ENCODE measurements at regions not wholly inside any gene's neighbourhood (a gene's known extent, or its start where the extent isn't known, plus 50 kb on each side); places are given as distances from the start of the nearest gene placed in this dataset.
A peak's percentile ranks its signal among the peaks of the same experiment; 100 is the strongest.

- DNase-seq: no peak
These were observed 355.6 kb downstream of the PRDM2 start for GRCh38 chr1:14055442-14056223.

GRCh38 chr1:14057640-14058039 is 357.7 kb downstream of the PRDM2 start:
- DNase-seq: no peak

GRCh38 chr1:14061204-14061603 is 361.2 kb downstream of the PRDM2 start:
- DNase-seq: no peak

- DNase-seq: no peak
These were observed 361.7 kb downstream of the PRDM2 start for GRCh38 chr1:14061722-14062121.

- no peak for DNase-seq
These were observed 362.7 kb downstream of the PRDM2 start for GRCh38 chr1:14062669-14063068.

- no peak for DNase-seq
These were observed 364.9 kb downstream of the PRDM2 start for GRCh38 chr1:14064649-14065442.

GRCh38 chr1:14065486-14065885 is 365.5 kb downstream of the PRDM2 start:
- no peak for DNase-seq

GRCh38 chr1:14067036-14067435 is 367.0 kb downstream of the PRDM2 start:
- no peak for DNase-seq

GRCh38 chr1:14067711-14068110 is 367.7 kb downstream of the PRDM2 start:
- DNase-seq: no peak

GRCh38 chr1:14071581-14071980 is 371.6 kb downstream of the PRDM2 start:
- no peak for DNase-seq

- no peak for DNase-seq
These were observed 380.7 kb downstream of the PRDM2 start for GRCh38 chr1:14080653-14081052.

- DNase-seq: no peak
These were observed 382.3 kb downstream of the PRDM2 start for GRCh38 chr1:14082331-14082730.

- no peak for DNase-seq
These were observed 383.3 kb downstream of the PRDM2 start for GRCh38 chr1:14083277-14083676.

GRCh38 chr1:14083706-14084105 is 383.7 kb downstream of the PRDM2 start:
- no peak for DNase-seq

- no peak for DNase-seq
These were observed 390.1 kb downstream of the PRDM2 start for GRCh38 chr1:14090062-14090461.

- no peak for DNase-seq
These were observed 390.5 kb downstream of the PRDM2 start for GRCh38 chr1:14090531-14090930.

GRCh38 chr1:14094611-14095400 is 394.8 kb downstream of the PRDM2 start:
- DNase-seq: peak; percentile 6

- no peak for DNase-seq
These were observed 398.4 kb downstream of the PRDM2 start for GRCh38 chr1:14098294-14098913.

- DNase-seq: no peak
These were observed 400.5 kb downstream of the PRDM2 start for GRCh38 chr1:14100444-14100843.

GRCh38 chr1:14100919-14101318 is 400.9 kb downstream of the PRDM2 start:
- no peak for DNase-seq

- DNase-seq: no peak
These were observed 402.2 kb downstream of the PRDM2 start for GRCh38 chr1:14102180-14102579.

- no peak for DNase-seq
These were observed 404.0 kb downstream of the PRDM2 start for GRCh38 chr1:14103878-14104430.

- no peak for DNase-seq
These were observed 406.1 kb downstream of the PRDM2 start for GRCh38 chr1:14106126-14106525.
